VCaP (cell line): ENCODE measurements at regions not wholly inside any gene's neighbourhood (a gene's known extent, or its start where the extent isn't known, plus 50 kb on each side); places are given as distances from the start of the nearest gene placed in this dataset.

ENCODE experiments used
- H3K27ac ChIP-seq: fragments of 450-650 bp; 2 replicates; pipeline ENCODE4 v1.5.1; 2017
- CTCF ChIP-seq: fragments of 450-650 bp; conservative IDR thresholded peaks from 2 replicates; pipeline ENCODE4 v1.5.1; 2017; ENCODE audit warnings: mild to moderate bottlenecking, moderate library complexity

DNA sequence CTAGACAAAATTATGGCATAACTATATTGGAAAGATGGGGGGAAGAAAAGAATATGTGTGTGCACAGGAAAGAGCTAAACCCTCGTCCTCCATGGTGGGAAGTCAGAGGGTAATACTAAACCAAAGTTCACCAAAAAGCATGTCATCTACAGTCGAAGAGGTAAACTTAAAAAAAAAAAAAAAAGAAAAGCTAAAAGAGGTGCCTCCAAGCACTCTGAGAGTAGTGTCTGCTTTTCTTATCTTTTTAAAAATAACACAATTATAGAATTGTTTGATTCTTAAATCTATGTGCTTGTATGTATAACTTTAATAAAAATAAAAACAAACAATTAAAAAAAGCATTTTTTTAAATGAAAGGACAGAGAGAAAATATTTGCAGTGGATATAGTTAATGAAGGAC, 77.3 kb upstream of the MYCN start:
- H3K27ac ChIP-seq: no peak overlapping the region
- TF ChIP-seq CTCF: no peak

DNA sequence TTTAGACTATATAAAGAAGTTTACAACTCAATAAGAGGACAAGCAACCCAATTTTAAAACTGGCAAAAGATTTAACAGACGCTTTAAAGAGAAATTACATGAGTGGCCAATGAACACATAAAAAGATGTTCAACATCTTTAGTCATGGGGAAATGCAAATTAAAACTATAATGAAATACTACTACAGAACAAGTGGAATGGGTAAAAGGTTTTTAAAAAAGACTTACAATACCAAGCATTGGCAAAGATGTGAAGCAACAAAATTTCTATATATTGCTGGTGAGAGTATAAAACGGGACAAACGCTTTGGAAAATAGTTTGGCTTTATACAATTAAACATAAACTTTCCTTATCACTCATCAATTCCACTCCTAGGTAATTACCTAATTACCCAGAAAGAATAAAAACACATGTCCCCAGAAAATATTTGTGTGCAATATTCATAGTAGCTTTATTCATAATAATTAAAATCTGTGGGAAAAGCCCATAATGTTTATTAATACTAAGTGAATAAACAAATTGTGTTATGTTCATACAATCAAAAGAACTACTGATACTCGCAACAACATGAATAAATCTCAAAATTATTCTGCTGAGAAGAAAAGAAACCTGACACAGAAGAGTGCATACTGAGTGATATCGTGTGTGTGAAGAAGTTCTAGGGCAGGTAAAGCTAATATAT, 76.7 kb upstream of the MYCN start:
- no peak overlapping the region for H3K27ac ChIP-seq
- TF ChIP-seq CTCF: no peak

DNA sequence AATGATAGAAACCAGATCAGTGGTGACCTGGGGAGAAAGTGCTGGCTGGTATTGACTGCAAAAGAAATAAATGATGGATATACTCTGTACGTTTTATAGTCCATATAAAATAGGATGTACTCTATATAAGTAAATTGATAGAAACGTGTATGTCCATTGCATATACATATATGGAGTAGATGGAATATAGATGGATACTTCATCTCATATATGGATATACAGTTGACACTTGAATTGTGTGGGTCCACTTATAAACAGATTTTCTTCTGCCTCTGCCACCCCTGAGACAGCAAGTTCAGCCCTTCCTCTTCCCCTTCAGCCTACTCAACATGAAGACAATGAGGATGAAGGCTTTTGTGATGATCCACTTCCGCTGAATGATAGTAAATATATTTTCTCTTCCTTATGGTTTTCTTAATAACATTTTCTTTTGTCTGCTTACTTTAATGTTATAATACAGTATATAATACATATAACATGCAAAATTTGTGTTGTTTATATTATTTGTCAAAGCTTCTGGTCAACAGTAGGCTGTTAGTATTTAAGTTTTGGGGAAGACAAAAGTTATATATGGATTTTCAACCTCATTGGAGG, 76.1 kb upstream of the MYCN start:
- no peak for TF ChIP-seq CTCF
- H3K27ac ChIP-seq: no peak overlapping the region

DNA sequence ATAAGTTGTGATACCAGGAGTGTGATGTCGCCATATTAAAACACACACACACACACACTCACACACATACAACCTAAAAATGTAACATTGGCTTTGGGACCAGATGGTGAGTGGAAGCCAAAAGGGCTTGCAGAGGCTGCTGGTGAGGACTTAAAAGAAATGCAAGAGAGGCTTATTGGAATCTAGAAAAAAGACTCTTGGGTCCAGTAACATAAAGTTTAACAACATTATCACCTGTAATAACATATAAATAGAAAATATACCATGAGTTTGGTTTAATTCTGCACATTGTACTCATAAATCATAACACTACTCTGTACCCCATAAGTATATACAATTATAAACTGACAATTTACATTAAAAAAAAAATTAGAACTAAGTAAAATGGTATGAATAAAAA, 74.4 kb upstream of the MYCN start:
- TF ChIP-seq CTCF: no peak

DNA sequence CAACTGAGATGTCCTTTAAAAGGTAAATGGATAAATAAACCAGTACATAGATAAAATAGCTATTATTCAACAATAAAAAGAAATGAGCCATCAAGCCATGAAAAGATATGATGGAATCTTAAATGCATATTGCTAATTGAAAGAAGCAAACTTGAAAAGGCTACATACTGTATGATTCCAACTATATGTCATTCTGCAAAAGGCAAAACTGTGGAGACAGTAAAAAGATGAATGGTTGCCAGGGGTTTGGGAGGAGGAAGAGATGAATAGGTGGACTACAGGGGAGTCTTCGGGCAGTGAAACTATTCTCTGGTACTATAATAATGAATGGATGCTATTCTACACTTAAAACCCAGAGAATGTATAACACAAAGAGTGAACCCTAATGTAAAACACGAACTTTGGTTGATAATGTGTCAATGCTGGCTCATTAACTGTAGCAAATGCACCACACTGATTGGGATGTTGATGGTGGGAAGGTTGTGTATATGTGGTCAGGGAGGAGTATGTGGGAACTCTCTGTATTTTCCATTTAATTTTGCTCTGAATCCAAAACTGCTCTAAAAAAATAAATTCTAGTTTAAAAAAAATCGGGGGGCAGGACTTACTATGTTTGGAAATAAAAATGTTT, 73.7 kb upstream of the MYCN start:
- no peak for TF ChIP-seq CTCF
- no peak overlapping the region for H3K27ac ChIP-seq

More for the DNA sequence above, 74.4 kb upstream of the MYCN start:
- H3K27ac ChIP-seq: no peak overlapping the region

GRCh38 chr2:15867194-15868171, 72.9 kb upstream of the MYCN start:
- TF ChIP-seq CTCF: no peak
- H3K27ac ChIP-seq: no peak overlapping the region

DNA sequence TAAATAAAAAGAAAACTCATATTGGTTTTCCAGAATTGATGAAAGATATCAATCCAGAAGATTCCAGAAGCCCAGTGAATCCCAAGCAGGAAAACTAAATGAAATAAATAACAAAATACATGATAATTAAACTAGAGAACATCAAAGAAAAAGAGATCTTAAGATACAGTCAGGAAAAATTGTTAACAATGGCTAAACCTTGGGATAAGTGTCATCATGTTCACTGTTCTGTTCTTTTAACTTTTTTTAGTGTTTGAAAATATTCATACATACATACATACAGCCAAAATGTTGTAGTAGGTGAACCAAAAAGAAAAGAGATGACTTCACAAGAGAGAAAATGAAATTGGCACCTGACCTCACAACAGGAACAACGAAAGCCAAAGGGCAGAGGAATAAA, 72.2 kb upstream of the MYCN start:
- no peak for TF ChIP-seq CTCF
- H3K27ac ChIP-seq: no peak overlapping the region
